ENCODE measurements at regions not wholly inside any gene's neighbourhood (a gene's known extent, or its start where the extent isn't known, plus 50 kb on each side); places are given as distances from the start of the nearest gene placed in this dataset.

DNA sequence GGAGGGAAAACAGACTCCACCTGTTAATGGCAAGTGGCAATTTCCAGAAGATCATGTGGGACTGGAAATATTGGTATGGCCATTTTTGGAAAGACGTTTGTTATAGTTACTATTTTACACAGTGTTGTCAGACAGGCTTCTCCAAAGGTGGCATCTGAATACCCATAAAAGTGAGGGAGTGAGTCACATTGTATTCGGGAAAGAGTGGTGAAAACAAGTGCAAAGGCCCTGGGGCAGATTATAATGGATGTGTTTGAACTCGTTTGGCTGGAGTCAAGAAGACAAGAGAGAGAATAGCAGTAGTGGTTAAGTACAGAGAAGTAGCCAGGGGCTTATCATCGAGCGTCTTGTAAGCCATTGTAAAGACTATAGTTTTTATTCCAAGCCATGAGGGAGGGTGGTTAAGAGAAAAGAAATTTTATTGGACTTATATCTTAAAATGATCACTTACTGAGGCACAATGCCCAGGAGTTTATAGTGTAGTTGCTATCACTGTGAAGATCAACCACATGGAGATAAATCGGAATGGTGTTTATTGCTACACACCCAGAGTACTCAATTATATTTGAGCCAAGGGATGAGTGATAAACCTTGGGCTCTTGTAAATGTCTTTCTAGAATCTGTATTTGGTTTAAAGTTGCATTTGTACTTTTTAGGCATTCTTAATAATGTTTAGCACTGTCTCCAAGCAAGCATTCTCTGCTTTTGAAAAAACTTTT lies 212.8 kb upstream of the KBTBD8 start:
- no peak overlapping the region for H3K27ac ChIP-seq
- 84 to 86% methylated on average over 6 of the region's 6 CpGs for WGBS, 2 donors
- no peaks in the 10 kb centered on the region for H3K36me3 ChIP-seq
- no peaks in the 10 kb centered on the region for H3K27me3 ChIP-seq
- TF ChIP-seq EP300 (IDR thresholded peaks at IDR 0.05) (no peak), POLR2A (IDR thresholded peaks at IDR 0.05) (no peak), POLR2AphosphoS5 (IDR thresholded peaks at IDR 0.05) (no peak)
- TF ChIP-seq, protein P1, sequence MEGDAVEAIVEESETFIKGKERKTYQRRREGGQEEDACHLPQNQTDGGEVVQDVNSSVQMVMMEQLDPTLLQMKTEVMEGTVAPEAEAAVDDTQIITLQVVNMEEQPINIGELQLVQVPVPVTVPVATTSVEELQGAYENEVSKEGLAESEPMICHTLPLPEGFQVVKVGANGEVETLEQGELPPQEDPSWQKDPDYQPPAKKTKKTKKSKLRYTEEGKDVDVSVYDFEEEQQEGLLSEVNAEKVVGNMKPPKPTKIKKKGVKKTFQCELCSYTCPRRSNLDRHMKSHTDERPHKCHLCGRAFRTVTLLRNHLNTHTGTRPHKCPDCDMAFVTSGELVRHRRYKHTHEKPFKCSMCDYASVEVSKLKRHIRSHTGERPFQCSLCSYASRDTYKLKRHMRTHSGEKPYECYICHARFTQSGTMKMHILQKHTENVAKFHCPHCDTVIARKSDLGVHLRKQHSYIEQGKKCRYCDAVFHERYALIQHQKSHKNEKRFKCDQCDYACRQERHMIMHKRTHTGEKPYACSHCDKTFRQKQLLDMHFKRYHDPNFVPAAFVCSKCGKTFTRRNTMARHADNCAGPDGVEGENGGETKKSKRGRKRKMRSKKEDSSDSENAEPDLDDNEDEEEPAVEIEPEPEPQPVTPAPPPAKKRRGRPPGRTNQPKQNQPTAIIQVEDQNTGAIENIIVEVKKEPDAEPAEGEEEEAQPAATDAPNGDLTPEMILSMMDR (IDR thresholded peaks at IDR 0.05) = no peak
- DNase-seq (no peak), ATAC-seq (ENCODE audit: low FRiP score in 2 of 2) (no peak)
- no peaks in the 10 kb centered on the region for H3K4me1 ChIP-seq
- no peak overlapping the region for H3K4me3 ChIP-seq
- H3K9me3 ChIP-seq = no peaks in the 10 kb centered on the region

DNA sequence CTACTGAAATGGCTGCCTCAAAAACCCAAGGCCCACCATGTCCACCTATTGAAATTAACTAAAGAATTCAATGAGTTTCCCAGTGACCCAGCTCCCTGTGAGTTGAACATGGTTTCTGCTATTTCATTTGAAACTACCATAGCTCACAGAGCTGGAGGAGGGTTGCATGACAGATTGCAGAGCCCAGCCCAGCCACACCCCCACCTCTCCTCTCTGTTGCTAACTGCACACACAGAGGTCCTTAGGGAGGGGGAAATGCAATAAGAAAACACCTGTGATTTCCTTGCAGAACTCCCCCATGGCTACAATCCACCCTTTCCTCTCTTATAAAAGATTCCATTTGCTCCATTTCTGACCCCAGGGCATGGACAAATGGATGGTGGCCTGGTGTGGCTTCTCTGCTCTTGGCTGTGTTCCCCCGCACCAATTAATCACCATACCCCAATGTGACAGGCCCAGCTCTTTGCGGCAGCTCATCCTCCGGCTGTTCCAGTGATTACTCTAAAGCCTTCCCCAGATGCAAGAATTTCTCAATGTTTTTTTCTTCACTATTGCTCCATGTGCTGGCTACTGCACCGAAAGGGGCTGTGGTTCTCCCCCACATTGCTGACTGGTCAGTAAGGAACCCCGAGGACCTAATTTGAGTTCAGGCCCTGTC lies 208.4 kb upstream of the KBTBD8 start:
- no peaks in the 10 kb centered on the region for H3K27me3 ChIP-seq
- no peaks in the 10 kb centered on the region for H3K36me3 ChIP-seq
- H3K9me3 ChIP-seq = no peaks in the 10 kb centered on the region
- ATAC-seq (ENCODE audit: low FRiP score in 2 of 2) (no peak), DNase-seq (no peak)
- TF ChIP-seq EP300 (IDR thresholded peaks at IDR 0.05) = no peak
- TF ChIP-seq, protein P1 (IDR thresholded peaks at IDR 0.05) = no peak
- no peak for TF ChIP-seq POLR2A (IDR thresholded peaks at IDR 0.05)
- TF ChIP-seq POLR2AphosphoS5 (IDR thresholded peaks at IDR 0.05) = no peak
- 73 to 80% methylated on average over 5 of the region's 5 CpGs for WGBS, 2 donors
- H3K27ac ChIP-seq = no peak overlapping the region
- no peaks in the 10 kb centered on the region for H3K4me1 ChIP-seq
- H3K4me3 ChIP-seq = no peak overlapping the region

DNA sequence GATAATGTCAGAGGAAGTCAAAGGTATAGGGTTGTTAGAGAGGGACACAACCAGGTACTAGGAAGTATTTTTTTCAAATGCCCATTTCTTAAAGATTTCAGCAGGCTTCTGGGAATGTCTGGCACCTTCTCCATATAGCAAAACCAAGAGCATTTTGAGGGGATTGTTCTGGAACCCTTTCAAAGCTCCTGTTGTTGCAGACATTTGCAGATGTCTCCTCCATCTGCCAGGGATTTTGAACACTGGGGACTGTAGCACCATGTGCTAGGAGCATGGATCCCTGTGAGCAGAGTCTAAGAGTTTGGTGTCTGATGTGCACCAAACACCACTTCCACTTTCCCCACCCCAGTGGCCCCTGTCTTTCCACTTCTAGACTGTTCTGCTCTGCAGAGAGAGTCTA lies 206.0 kb upstream of the KBTBD8 start:
- TF ChIP-seq, protein P1 (IDR thresholded peaks at IDR 0.05) = no peak
- no peak for TF ChIP-seq POLR2A (IDR thresholded peaks at IDR 0.05)
- no peak for TF ChIP-seq EP300 (IDR thresholded peaks at IDR 0.05)
- no peak overlapping the region for H3K27ac ChIP-seq

DNA sequence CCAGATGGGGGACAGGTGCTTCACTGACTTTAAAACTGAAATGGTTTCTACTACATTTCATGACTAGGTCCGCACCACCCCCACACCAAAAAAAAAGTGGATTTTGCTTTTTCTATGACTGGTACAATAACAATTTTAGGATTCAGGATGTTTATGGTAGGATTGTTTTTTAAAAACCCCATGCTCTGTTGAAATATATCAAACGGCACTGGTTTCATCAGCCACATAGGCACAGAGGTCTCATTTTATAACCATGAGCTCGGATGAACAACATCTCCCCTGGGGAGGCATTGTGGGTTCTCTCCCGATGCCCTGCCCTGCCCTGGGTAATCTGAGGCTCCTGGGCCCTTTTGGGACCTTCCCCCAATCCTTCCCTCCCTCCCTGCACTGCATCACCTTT lies 202.7 kb upstream of the KBTBD8 start:
- no peaks in the 10 kb centered on the region for H3K9me3 ChIP-seq
- TF ChIP-seq EP300 (IDR thresholded peaks at IDR 0.05) = no peak
- TF ChIP-seq POLR2AphosphoS5 (IDR thresholded peaks at IDR 0.05) = no peak
- TF ChIP-seq, protein P1 (IDR thresholded peaks at IDR 0.05) = no peak
- no peak for TF ChIP-seq POLR2A (IDR thresholded peaks at IDR 0.05)
- H3K4me1 ChIP-seq = peaks cover 0 to 3% (median 0%) of the 10 kb centered on the region in 4 donors
- H3K27me3 ChIP-seq = no peaks in the 10 kb centered on the region
- no peaks in the 10 kb centered on the region for H3K36me3 ChIP-seq
- no peak for ATAC-seq (ENCODE audit: low FRiP score in 2 of 2)
- no peak overlapping the region for H3K4me3 ChIP-seq
- 76 to 92% methylated on average over 4 of the region's 4 CpGs for WGBS, 2 donors
- H3K27ac ChIP-seq = no peak overlapping the region
- DNase-seq = no peak

More for the DNA sequence above, 206.0 kb upstream of the KBTBD8 start:
- Histone ChIP-seq H3K4me1 (no peaks in the 10 kb centered on the region), H3K9me3 (no peaks in the 10 kb centered on the region), H3K4me3 (no peak overlapping the region), H3K36me3 (no peaks in the 10 kb centered on the region), H3K27me3 (no peaks in the 10 kb centered on the region)
- DNase-seq (no peak), ATAC-seq (ENCODE audit: low FRiP score in 2 of 2) (no peak)

DNA sequence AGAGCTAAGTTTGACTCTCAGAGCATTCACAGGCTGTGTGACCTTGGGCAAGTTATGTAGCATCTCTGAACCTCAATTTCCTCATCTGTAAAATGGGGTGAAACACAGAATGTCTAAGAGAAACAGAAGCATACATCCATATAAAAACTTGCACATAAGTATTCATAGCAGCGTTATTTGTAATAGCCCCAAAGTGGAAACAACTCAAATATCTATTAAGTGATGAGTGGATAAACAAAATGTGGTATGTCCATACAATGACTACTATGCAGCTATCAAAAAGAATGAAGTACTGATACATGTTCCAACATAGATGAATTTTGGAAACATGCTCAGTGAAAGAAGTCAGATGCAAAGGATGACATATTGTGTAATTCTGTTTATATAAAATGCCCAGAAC lies 201.8 kb upstream of the KBTBD8 start:
- Histone ChIP-seq H3K27ac (no peak overlapping the region), H3K36me3 (no peaks in the 10 kb centered on the region), H3K9me3 (no peaks in the 10 kb centered on the region), H3K4me3 (no peak overlapping the region), H3K4me1 (peaks cover 0 to 3% (median 0%) of the 10 kb centered on the region in 4 donors), H3K27me3 (no peaks in the 10 kb centered on the region)
- no peak for TF ChIP-seq EP300 (IDR thresholded peaks at IDR 0.05)
- TF ChIP-seq POLR2AphosphoS5 (IDR thresholded peaks at IDR 0.05) = no peak
- TF ChIP-seq, protein P1 (IDR thresholded peaks at IDR 0.05) = no peak
- no peak for TF ChIP-seq POLR2A (IDR thresholded peaks at IDR 0.05)
- 93 to 96% methylated on average over 1 of the region's 1 CpG for WGBS, 2 donors
- no peak for ATAC-seq (ENCODE audit: low FRiP score in 2 of 2)
- DNase-seq = no peak
